ENCODE measurements at regions not wholly inside any gene's neighbourhood (a gene's known extent, or its start where the extent isn't known, plus 50 kb on each side); places are given as distances from the start of the nearest gene placed in this dataset.
A peak's percentile ranks its signal among the peaks of the same experiment; 100 is the strongest.
"Not testable (repeated sequence)": the region's sequence is repeated elsewhere in the genome, so short reads cannot be mapped to it uniquely, and the experiment has no call there.

DNA sequence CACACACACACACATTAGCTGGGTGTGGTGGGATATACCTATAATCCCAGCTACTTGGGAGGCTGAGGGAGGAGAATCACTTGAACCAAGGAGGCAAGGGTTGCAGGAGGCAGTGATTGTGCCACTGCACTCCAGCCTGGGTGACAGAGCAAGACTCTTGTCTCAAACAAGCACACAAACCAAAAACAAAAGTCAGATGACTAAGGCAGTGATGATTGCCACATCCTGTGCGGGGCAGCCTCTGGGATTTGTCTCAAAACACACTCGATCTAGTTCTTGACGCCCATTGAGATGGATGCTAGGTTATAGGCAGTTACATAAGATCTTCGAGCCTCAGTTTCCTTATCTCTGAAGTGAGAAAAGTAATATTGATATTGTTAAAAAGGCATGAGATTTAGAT lies 57.8 kb upstream of the NBPF8 start:
- H3K9ac ChIP-seq (ENCODE audit: low read length); H3K4me2 ChIP-seq (ENCODE audit: low read depth, low read length, poor library complexity, severe bottlenecking); H3K27ac ChIP-seq (ENCODE audit: low read length); H3K9me3 ChIP-seq (ENCODE audit: low read length); H3K36me3 ChIP-seq (ENCODE audit: insufficient read depth, low read length); H2AFZ ChIP-seq (ENCODE audit: low read length); H3K9me2 ChIP-seq (replicated peaks; ENCODE audit: insufficient read depth, low read length); H3K4me1 ChIP-seq (ENCODE audit: low read length); H3K79me2 ChIP-seq (ENCODE audit: low read length); H3K4me3 ChIP-seq (ENCODE audit: low read length); H4K20me1 ChIP-seq (ENCODE audit: insufficient read depth, low read depth, low read length); DNase-seq; H3K27me3 ChIP-seq (ENCODE audit: low read length): not testable (repeated sequence)

- not testable (repeated sequence) for H3K9ac ChIP-seq (ENCODE audit: low read length); H3K27me3 ChIP-seq (ENCODE audit: low read length); H3K27ac ChIP-seq (ENCODE audit: low read length); H3K4me2 ChIP-seq (ENCODE audit: low read depth, low read length, poor library complexity, severe bottlenecking); H3K79me2 ChIP-seq (ENCODE audit: low read length); H4K20me1 ChIP-seq (ENCODE audit: insufficient read depth, low read depth, low read length); H3K36me3 ChIP-seq (ENCODE audit: insufficient read depth, low read length); H2AFZ ChIP-seq (ENCODE audit: low read length); H3K9me3 ChIP-seq (ENCODE audit: low read length); H3K4me1 ChIP-seq (ENCODE audit: low read length); H3K9me2 ChIP-seq (replicated peaks; ENCODE audit: insufficient read depth, low read length); H3K4me3 ChIP-seq (ENCODE audit: low read length)
- peak; percentile 34 for DNase-seq
Measured at GRCh38 chr1:120356170-120356569, 58.7 kb upstream of the NBPF8 start.

DNA sequence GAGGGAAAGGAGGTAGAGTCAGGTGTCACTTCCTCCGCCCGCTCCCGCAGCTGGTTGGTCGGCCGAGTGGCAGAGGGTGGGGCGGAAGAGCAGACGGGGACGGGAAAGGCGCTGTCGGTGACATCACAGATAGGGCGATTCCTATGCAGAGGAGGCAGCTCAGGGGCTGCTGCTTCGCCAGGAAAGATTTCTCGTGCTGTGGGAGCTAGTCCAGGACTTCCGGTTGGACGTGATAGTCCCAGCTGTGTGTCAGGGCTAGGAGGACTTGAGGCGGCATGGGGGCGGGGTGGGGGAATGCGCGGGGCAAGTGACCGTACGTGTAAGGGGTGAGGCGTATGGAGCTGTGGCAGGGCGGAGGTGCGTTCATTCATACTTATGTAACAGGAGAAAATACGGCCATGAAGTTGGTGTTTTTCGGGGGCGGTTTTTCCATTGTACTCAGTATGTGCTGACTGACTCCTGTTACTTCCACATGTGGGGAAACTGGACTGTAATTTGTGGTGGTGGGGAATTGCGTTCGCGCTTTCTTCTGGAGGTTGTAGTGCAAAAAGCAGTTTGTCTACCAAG lies 60.1 kb upstream of the NBPF8 start:
- Histone ChIP-seq H3K9ac (ENCODE audit: low read length) (peak overlapping the region; percentile 54; the same call in 1 of the 2 replicates), H3K4me3 (ENCODE audit: low read length) (peak overlapping the region; percentile 44; the same call in 1 of the 2 replicates), H3K4me2 (ENCODE audit: low read depth, low read length, poor library complexity, severe bottlenecking) (peak overlapping the region; percentile 45)
- not testable (repeated sequence) for H3K27me3 ChIP-seq (ENCODE audit: low read length); H3K79me2 ChIP-seq (ENCODE audit: low read length); H3K9me3 ChIP-seq (ENCODE audit: low read length); H3K27ac ChIP-seq (ENCODE audit: low read length); H3K36me3 ChIP-seq (ENCODE audit: insufficient read depth, low read length); H3K9me2 ChIP-seq (replicated peaks; ENCODE audit: insufficient read depth, low read length); H4K20me1 ChIP-seq (ENCODE audit: insufficient read depth, low read depth, low read length); H2AFZ ChIP-seq (ENCODE audit: low read length); H3K4me1 ChIP-seq (ENCODE audit: low read length)
- DNase-seq, result peak; percentile 64

GRCh38 chr1:120342231-120343073 lies 72.4 kb upstream of the NBPF8 start:
- H3K4me3 ChIP-seq (ENCODE audit: low read length); DNase-seq; H3K9me2 ChIP-seq (replicated peaks; ENCODE audit: insufficient read depth, low read length); H2AFZ ChIP-seq (ENCODE audit: low read length); H3K4me1 ChIP-seq (ENCODE audit: low read length); H3K36me3 ChIP-seq (ENCODE audit: insufficient read depth, low read length); H3K27me3 ChIP-seq (ENCODE audit: low read length); H3K79me2 ChIP-seq (ENCODE audit: low read length); H3K27ac ChIP-seq (ENCODE audit: low read length); H4K20me1 ChIP-seq (ENCODE audit: insufficient read depth, low read depth, low read length); H3K4me2 ChIP-seq (ENCODE audit: low read depth, low read length, poor library complexity, severe bottlenecking); H3K9ac ChIP-seq (ENCODE audit: low read length); H3K9me3 ChIP-seq (ENCODE audit: low read length): not testable (repeated sequence)

DNA sequence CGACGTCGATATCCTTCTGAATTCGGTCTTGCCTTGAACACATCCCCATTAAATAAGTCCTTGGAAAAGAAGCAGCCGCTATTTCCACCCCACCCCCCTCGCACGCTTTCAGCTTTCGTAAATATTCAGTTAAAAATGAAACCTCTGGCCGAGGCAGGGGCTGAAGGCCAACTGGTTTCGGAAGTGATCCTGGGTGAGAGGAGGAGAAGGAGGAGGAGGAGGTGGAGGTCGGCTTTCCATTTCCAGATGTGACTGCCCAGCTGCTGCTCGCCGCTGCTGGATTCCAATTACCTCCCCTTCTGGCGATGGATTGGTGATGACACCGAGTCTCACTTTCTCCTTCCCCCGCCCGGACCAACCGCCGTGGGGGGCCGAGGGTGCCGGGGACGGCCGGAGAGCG lies 73.1 kb upstream of the NBPF8 start:
- H3K36me3 ChIP-seq (ENCODE audit: insufficient read depth, low read length); H3K27ac ChIP-seq (ENCODE audit: low read length); H4K20me1 ChIP-seq (ENCODE audit: insufficient read depth, low read depth, low read length); H3K4me2 ChIP-seq (ENCODE audit: low read depth, low read length, poor library complexity, severe bottlenecking); H2AFZ ChIP-seq (ENCODE audit: low read length); H3K9me2 ChIP-seq (replicated peaks; ENCODE audit: insufficient read depth, low read length); DNase-seq; H3K27me3 ChIP-seq (ENCODE audit: low read length); H3K4me1 ChIP-seq (ENCODE audit: low read length); H3K79me2 ChIP-seq (ENCODE audit: low read length); H3K9me3 ChIP-seq (ENCODE audit: low read length); H3K4me3 ChIP-seq (ENCODE audit: low read length); H3K9ac ChIP-seq (ENCODE audit: low read length): not testable (repeated sequence)

DNA sequence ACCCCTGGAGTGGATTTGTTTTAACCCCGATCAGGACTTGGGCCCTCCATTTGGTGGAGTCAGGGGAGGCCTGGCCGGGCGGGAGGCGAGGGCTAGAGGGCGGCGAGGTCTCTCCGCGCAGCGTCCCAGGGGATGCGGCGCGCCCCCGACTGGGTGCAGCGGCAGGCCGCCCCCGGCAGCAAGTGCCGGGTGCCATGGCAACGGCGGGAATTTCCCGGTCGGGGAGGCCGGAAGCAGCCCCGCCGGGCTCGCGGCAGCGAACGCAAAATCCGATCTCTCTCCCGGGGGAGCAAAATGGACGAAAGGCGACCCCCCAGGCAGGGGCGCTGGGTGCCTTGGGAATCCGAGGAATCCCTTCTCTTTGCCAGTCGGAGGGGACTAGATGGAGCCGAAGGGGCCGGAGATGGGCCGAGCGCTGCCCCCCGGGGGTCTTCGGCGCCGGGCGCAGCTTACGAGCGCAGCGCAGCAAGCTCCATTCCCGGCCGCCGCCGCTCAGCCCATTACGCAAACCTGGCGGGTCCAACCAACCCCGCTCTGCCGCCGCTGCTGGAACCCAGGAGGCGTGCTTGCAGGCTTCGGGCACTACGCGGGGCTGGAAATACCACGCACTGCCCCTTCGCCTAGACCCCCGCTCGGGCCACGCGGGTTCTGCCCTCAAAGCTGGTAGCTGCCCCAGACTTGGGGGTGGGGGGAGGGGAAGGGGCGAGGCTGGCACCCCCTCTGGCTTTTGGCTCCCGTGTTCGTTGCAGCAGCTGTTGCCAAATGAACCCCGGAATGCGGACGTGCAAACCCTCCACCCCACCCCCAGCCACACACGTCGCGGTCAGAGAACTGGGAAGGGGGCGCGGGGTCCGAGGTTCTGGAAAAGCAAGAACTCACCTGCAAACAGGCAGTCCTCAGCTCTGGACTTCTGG lies 73.7 kb upstream of the NBPF8 start:
- not testable (repeated sequence) for H2AFZ ChIP-seq (ENCODE audit: low read length); H3K9ac ChIP-seq (ENCODE audit: low read length); DNase-seq; H3K4me1 ChIP-seq (ENCODE audit: low read length); H3K9me3 ChIP-seq (ENCODE audit: low read length); H3K4me3 ChIP-seq (ENCODE audit: low read length); H3K27ac ChIP-seq (ENCODE audit: low read length); H3K9me2 ChIP-seq (replicated peaks; ENCODE audit: insufficient read depth, low read length); H3K27me3 ChIP-seq (ENCODE audit: low read length); H3K79me2 ChIP-seq (ENCODE audit: low read length); H4K20me1 ChIP-seq (ENCODE audit: insufficient read depth, low read depth, low read length); H3K36me3 ChIP-seq (ENCODE audit: insufficient read depth, low read length)
- H3K4me2 ChIP-seq (ENCODE audit: low read depth, low read length, poor library complexity, severe bottlenecking), result peak overlapping the region; percentile 44

GRCh38 chr1:120315738-120316137 lies 99.1 kb upstream of the NBPF8 start:
- H2AFZ ChIP-seq (ENCODE audit: low read length); H4K20me1 ChIP-seq (ENCODE audit: insufficient read depth, low read depth, low read length); H3K4me3 ChIP-seq (ENCODE audit: low read length); H3K27me3 ChIP-seq (ENCODE audit: low read length); H3K9me3 ChIP-seq (ENCODE audit: low read length); H3K4me2 ChIP-seq (ENCODE audit: low read depth, low read length, poor library complexity, severe bottlenecking); H3K27ac ChIP-seq (ENCODE audit: low read length); H3K79me2 ChIP-seq (ENCODE audit: low read length); H3K36me3 ChIP-seq (ENCODE audit: insufficient read depth, low read length); H3K4me1 ChIP-seq (ENCODE audit: low read length); H3K9me2 ChIP-seq (replicated peaks; ENCODE audit: insufficient read depth, low read length); DNase-seq; H3K9ac ChIP-seq (ENCODE audit: low read length): not testable (repeated sequence)

- not testable (repeated sequence) for DNase-seq; H3K27ac ChIP-seq (ENCODE audit: low read length)
Measured at GRCh38 chr1:120311930-120312329, 102.9 kb upstream of the NBPF8 start.

More at GRCh38 chr1:120311930-120312329, 102.9 kb upstream of the NBPF8 start:
- H3K9me2 ChIP-seq (replicated peaks; ENCODE audit: insufficient read depth, low read length); H3K4me2 ChIP-seq (ENCODE audit: low read depth, low read length, poor library complexity, severe bottlenecking); H3K9me3 ChIP-seq (ENCODE audit: low read length); H2AFZ ChIP-seq (ENCODE audit: low read length); H3K9ac ChIP-seq (ENCODE audit: low read length); H4K20me1 ChIP-seq (ENCODE audit: insufficient read depth, low read depth, low read length); H3K4me1 ChIP-seq (ENCODE audit: low read length); H3K27me3 ChIP-seq (ENCODE audit: low read length); H3K4me3 ChIP-seq (ENCODE audit: low read length); H3K79me2 ChIP-seq (ENCODE audit: low read length); H3K36me3 ChIP-seq (ENCODE audit: insufficient read depth, low read length): not testable (repeated sequence)
